ENCODE measurements at regions not wholly inside any gene's neighbourhood (a gene's known extent, or its start where the extent isn't known, plus 50 kb on each side); places are given as distances from the start of the nearest gene placed in this dataset.

DNA sequence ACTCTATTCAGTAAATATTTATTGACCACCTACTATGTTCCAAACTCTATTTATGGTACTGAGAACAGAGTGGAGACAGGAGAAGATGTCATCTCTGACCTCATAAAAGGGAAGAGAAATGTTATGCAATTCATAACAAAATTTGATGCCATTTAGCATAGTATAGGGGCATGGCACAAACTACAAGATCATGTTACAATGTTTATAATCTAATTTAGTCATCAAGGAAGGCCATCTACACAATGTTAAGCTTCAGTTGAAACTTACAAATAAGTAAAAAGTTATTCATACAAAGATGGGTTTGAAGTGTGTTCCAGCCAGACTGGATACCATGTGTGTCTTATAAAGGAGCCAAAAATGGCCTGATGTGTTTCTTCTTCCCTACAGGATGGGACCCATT, 146.8 kb upstream of the CHRM3 start (continued):
- TF ChIP-seq, protein P1, sequence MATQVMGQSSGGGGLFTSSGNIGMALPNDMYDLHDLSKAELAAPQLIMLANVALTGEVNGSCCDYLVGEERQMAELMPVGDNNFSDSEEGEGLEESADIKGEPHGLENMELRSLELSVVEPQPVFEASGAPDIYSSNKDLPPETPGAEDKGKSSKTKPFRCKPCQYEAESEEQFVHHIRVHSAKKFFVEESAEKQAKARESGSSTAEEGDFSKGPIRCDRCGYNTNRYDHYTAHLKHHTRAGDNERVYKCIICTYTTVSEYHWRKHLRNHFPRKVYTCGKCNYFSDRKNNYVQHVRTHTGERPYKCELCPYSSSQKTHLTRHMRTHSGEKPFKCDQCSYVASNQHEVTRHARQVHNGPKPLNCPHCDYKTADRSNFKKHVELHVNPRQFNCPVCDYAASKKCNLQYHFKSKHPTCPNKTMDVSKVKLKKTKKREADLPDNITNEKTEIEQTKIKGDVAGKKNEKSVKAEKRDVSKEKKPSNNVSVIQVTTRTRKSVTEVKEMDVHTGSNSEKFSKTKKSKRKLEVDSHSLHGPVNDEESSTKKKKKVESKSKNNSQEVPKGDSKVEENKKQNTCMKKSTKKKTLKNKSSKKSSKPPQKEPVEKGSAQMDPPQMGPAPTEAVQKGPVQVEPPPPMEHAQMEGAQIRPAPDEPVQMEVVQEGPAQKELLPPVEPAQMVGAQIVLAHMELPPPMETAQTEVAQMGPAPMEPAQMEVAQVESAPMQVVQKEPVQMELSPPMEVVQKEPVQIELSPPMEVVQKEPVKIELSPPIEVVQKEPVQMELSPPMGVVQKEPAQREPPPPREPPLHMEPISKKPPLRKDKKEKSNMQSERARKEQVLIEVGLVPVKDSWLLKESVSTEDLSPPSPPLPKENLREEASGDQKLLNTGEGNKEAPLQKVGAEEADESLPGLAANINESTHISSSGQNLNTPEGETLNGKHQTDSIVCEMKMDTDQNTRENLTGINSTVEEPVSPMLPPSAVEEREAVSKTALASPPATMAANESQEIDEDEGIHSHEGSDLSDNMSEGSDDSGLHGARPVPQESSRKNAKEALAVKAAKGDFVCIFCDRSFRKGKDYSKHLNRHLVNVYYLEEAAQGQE (IDR thresholded peaks at IDR 0.05) = no peak
- TF ChIP-seq EGR1 (IDR thresholded peaks at IDR 0.05; ENCODE audit: low read depth in 2 of 2) = no peak
- no peak for TF ChIP-seq NR2F2 (IDR thresholded peaks at IDR 0.05)
- TF ChIP-seq RXRA (IDR thresholded peaks at IDR 0.05) = no peak

DNA sequence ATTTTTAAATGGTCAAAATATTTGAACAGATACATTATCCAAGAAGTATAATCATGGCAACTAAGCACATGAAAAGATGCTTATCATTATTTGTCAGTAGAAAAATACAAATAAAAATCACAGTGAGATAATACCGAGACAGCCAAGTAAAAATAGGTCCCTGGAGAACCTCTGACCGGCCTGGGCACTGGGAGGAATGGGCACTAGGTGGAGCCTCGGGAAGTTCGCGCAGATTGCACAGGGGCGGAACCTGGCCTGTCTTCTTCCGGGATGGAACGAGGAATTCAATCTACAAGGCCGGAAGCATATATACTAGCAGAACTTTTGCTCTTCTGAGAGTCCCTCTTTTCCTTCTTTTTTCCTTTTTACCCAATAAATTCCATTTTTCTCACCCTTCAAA, 148.5 kb upstream of the CHRM3 start:
- H3K27ac ChIP-seq (ENCODE audit: low read depth in 1 of 2, low read length in 2 of 2) = no peak overlapping the region
- 87% methylated on average over 9 of the region's 9 CpGs for WGBS
- no peak for DNase-seq (ENCODE audit: low spot score)

More for the DNA sequence above, 148.5 kb upstream of the CHRM3 start:
- Histone ChIP-seq H3K4me3 (ENCODE audit: low read depth in 1 of 3, low read length in 3 of 3) (no peak overlapping the region), H3K36me3 (ENCODE audit: control insufficient read depth in 4 of 4, insufficient read depth in 3 of 4, low read depth in 1 of 4, low read length in 3 of 4) (no peaks in the 10 kb centered on the region), H3K4me1 (ENCODE audit: control insufficient read depth in 4 of 4, insufficient read depth in 4 of 4, low read length in 3 of 4) (no peaks in the 10 kb centered on the region), H3K9me3 (ENCODE audit: control insufficient read depth in 4 of 4, low read length in 3 of 4) (no peaks in the 10 kb centered on the region), H3K27me3 (ENCODE audit: control insufficient read depth in 4 of 4, insufficient read depth in 4 of 4, low read length in 3 of 4) (no peaks in the 10 kb centered on the region), H3K9ac (ENCODE audit: low read depth in 1 of 2, low read length in 2 of 2) (no peak overlapping the region)
- TF ChIP-seq, protein P1 (IDR thresholded peaks at IDR 0.05) = no peak
- TF ChIP-seq, protein P2, sequence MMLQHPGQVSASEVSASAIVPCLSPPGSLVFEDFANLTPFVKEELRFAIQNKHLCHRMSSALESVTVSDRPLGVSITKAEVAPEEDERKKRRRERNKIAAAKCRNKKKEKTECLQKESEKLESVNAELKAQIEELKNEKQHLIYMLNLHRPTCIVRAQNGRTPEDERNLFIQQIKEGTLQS (IDR thresholded peaks at IDR 0.05) = no peak
- TF ChIP-seq FOXA1 (IDR thresholded peaks at IDR 0.05) = no peak
- no peak for TF ChIP-seq SP1 (IDR thresholded peaks at IDR 0.05)
- TF ChIP-seq GABPA (IDR thresholded peaks at IDR 0.05 in 1 of 2, conservative IDR thresholded peaks at IDR 0.05 in 1 of 2) = no peak
- TF ChIP-seq, protein P3, sequence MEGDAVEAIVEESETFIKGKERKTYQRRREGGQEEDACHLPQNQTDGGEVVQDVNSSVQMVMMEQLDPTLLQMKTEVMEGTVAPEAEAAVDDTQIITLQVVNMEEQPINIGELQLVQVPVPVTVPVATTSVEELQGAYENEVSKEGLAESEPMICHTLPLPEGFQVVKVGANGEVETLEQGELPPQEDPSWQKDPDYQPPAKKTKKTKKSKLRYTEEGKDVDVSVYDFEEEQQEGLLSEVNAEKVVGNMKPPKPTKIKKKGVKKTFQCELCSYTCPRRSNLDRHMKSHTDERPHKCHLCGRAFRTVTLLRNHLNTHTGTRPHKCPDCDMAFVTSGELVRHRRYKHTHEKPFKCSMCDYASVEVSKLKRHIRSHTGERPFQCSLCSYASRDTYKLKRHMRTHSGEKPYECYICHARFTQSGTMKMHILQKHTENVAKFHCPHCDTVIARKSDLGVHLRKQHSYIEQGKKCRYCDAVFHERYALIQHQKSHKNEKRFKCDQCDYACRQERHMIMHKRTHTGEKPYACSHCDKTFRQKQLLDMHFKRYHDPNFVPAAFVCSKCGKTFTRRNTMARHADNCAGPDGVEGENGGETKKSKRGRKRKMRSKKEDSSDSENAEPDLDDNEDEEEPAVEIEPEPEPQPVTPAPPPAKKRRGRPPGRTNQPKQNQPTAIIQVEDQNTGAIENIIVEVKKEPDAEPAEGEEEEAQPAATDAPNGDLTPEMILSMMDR (IDR thresholded peaks at IDR 0.05; ENCODE audit: low read depth, low read length, missing input control) = no peak
- no peak for TF ChIP-seq TAF1 (conservative IDR thresholded peaks at IDR 0.05)
- no peak for TF ChIP-seq FOXA2 (IDR thresholded peaks at IDR 0.05)
- no peak for TF ChIP-seq RAD21 (IDR thresholded peaks at IDR 0.05)
- no peak for TF ChIP-seq HNF4G (IDR thresholded peaks at IDR 0.05)
- no peak for TF ChIP-seq NR2F2 (IDR thresholded peaks at IDR 0.05)
- no peak for TF ChIP-seq EGR1 (IDR thresholded peaks at IDR 0.05; ENCODE audit: low read depth in 2 of 2)
- no peak for TF ChIP-seq JUND (IDR thresholded peaks at IDR 0.05)
- TF ChIP-seq RXRA (IDR thresholded peaks at IDR 0.05) = no peak
- no peak for TF ChIP-seq MAX (IDR thresholded peaks at IDR 0.05)
- TF ChIP-seq YY1 (IDR thresholded peaks at IDR 0.05) = no peak
- TF ChIP-seq, protein P4, sequence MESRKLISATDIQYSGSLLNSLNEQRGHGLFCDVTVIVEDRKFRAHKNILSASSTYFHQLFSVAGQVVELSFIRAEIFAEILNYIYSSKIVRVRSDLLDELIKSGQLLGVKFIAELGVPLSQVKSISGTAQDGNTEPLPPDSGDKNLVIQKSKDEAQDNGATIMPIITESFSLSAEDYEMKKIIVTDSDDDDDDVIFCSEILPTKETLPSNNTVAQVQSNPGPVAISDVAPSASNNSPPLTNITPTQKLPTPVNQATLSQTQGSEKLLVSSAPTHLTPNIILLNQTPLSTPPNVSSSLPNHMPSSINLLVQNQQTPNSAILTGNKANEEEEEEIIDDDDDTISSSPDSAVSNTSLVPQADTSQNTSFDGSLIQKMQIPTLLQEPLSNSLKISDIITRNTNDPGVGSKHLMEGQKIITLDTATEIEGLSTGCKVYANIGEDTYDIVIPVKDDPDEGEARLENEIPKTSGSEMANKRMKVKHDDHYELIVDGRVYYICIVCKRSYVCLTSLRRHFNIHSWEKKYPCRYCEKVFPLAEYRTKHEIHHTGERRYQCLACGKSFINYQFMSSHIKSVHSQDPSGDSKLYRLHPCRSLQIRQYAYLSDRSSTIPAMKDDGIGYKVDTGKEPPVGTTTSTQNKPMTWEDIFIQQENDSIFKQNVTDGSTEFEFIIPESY (IDR thresholded peaks at IDR 0.05) = no peak
- TF ChIP-seq HNF4A (conservative IDR thresholded peaks at IDR 0.05) = no peak
